ENCODE measurements at regions not wholly inside any gene's neighbourhood (a gene's known extent, or its start where the extent isn't known, plus 50 kb on each side); places are given as distances from the start of the nearest gene placed in this dataset.

DNA sequence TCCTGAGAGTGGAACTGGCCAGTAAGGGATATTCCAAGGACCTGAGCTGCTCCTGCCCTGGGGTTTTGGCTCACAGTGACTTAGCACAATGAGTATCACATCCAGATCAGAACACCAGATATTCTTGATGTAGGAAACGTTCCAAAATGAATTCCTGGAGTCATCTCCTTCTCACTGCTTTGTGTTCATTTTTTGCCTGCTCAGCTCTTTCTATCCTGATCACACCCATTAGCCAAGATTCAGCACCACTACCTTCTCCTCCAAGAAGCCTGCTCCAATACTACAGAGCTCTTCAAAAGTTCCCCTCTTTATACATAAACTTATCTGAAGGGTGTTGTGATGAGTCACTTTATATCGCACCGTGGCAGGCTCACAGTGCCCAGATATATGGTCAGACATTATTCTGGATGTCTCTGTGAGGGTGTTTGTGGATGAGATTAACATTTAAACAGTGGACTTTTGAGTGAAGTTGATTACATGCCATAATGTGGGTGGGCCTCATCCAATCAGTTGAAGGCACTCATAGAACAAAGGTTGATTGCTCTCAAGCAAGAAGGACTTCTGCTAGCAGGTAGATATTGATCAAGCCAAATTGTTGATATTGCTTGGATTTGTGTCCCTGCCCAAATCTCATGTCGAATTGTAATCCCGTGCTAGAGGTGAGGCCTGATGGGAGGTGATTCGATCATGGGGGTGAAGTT lies 1155.2 kb upstream of the AUTS2 start:
- Histone ChIP-seq H3K9me3 (no peaks in the 10 kb centered on the region), H3K36me3 (no peaks in the 10 kb centered on the region), H3K27me3 (no peaks in the 10 kb centered on the region), H3K4me3 (no peak overlapping the region), H3K4me1 (no peaks in the 10 kb centered on the region), H3K27ac (no peak overlapping the region)
- TF ChIP-seq, protein P1, sequence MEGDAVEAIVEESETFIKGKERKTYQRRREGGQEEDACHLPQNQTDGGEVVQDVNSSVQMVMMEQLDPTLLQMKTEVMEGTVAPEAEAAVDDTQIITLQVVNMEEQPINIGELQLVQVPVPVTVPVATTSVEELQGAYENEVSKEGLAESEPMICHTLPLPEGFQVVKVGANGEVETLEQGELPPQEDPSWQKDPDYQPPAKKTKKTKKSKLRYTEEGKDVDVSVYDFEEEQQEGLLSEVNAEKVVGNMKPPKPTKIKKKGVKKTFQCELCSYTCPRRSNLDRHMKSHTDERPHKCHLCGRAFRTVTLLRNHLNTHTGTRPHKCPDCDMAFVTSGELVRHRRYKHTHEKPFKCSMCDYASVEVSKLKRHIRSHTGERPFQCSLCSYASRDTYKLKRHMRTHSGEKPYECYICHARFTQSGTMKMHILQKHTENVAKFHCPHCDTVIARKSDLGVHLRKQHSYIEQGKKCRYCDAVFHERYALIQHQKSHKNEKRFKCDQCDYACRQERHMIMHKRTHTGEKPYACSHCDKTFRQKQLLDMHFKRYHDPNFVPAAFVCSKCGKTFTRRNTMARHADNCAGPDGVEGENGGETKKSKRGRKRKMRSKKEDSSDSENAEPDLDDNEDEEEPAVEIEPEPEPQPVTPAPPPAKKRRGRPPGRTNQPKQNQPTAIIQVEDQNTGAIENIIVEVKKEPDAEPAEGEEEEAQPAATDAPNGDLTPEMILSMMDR (IDR thresholded peaks at IDR 0.05) = no peak
- DNase-seq (ENCODE audit: low spot score) = no peak

DNA sequence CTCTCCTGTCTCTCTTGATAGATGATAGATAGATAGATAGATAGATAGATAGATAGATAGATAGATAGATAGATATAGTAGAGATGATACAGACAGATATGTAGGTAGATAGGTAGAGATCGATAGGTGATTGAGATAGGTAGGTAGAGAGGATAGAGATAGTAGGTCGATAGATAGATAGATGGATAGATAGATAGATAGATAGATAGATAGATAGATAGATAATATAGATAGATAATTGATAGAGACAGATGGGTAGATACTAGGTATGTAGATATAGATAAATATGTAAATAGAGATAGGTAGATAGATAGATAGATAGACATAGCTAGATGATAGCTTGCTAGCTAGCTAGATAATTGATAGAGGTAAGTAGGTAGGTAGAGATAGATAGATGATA lies 1154.2 kb upstream of the AUTS2 start:
- Histone ChIP-seq H3K36me3 (no peaks in the 10 kb centered on the region), H3K4me1 (no peaks in the 10 kb centered on the region), H3K27ac (no peak overlapping the region), H3K9me3 (no peaks in the 10 kb centered on the region), H3K27me3 (no peaks in the 10 kb centered on the region), H3K4me3 (no peak overlapping the region)
- DNase-seq (ENCODE audit: low spot score) = no peak
- TF ChIP-seq, protein P1 (IDR thresholded peaks at IDR 0.05) = no peak

DNA sequence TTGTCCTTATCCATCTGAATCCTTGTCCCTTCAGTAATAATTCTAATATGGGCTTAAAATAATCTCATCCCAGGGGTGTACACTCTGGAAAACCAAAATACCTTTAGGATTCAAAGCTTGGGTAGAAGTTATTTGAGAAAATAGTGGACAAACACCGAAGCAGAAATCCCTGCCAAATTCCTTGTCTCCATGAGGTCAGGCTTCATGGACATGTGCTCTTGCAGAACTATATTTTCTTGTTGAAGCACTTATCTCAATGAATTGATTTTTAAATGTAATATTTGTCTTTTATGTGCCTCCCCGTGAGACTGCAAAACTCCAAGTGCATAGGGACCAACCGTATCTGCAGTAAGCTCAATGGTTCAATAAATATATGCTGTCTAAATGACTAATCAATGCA lies 1153.3 kb upstream of the AUTS2 start:
- Histone ChIP-seq H3K27me3 (no peaks in the 10 kb centered on the region), H3K4me1 (no peaks in the 10 kb centered on the region), H3K27ac (no peak overlapping the region), H3K36me3 (no peaks in the 10 kb centered on the region), H3K9me3 (no peaks in the 10 kb centered on the region), H3K4me3 (no peak overlapping the region)
- TF ChIP-seq, protein P1 (IDR thresholded peaks at IDR 0.05) = no peak
- DNase-seq (ENCODE audit: low spot score) = no peak

DNA sequence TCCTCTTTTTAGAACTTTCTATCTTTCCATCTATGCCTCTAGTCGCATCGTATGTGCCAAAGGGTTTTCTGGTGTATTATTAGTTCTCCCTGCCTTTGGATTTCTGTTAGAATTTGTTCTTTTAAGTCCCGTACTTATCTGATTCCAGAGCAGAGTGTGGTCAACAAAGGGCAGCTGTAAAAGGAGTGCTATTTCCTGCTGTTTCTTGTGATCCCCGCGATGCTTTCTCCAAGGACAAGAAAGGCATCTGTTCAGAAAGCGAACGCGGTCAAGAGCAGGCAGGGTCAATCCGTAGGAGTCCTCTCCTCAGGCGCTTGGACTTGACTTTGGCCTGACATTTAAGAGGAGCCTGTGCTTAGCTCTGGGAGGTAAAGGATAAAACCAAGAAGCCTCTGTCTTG lies 1152.1 kb upstream of the AUTS2 start:
- H3K4me1 ChIP-seq = no peaks in the 10 kb centered on the region
- no peak overlapping the region for H3K27ac ChIP-seq
- H3K27me3 ChIP-seq = no peaks in the 10 kb centered on the region
- DNase-seq (ENCODE audit: low spot score) = no peak
- H3K4me3 ChIP-seq = no peak overlapping the region
- H3K9me3 ChIP-seq = no peaks in the 10 kb centered on the region
- TF ChIP-seq, protein P1 (IDR thresholded peaks at IDR 0.05) = no peak
- H3K36me3 ChIP-seq = no peaks in the 10 kb centered on the region

DNA sequence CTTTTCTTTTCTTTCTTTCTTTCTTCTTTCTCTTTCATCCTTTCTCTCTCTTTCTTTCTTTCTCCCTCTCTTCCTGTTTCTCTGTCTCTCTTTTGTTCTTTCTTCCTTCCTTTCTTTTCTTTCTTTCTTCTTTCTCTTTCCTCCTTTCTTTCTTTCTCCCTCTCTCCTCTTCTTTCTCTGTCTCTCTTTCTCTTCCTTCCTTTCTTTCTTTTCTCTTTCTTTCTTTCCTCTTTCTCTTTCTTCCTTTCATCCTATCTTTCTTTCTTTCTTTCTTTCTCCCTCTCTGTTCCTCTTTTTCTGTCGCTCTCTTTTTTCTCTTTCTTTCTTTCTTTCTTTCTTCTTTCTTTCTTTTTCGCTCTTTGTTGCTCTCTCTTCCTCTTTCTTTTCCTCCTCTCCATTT lies 1149.2 kb upstream of the AUTS2 start:
- H3K4me3 ChIP-seq = no peak overlapping the region
- no peaks in the 10 kb centered on the region for H3K4me1 ChIP-seq
- no peak for DNase-seq (ENCODE audit: low spot score)
- H3K9me3 ChIP-seq = no peaks in the 10 kb centered on the region
- H3K27me3 ChIP-seq = no peaks in the 10 kb centered on the region
- no peak overlapping the region for H3K27ac ChIP-seq
- H3K36me3 ChIP-seq = no peaks in the 10 kb centered on the region
- TF ChIP-seq, protein P1 (IDR thresholded peaks at IDR 0.05) = no peak

DNA sequence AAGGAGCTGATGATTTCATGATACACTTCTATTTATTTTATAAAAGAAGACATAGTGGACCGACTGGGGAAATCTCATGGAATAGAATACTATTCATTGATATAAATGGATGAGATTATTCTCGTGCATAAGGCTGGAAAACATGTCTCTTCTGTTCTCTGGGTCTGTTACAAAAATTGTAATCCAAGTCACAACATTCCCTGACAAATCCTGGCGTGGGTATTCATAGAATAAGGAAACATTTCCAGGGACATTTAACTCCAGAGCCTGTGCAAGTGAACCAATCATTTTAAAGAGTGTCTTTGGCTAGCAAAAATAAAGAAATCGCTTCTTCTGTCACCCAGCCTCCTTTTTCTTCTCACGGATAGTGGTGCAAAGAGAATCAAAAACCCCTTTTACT lies 1148.5 kb upstream of the AUTS2 start:
- no peak overlapping the region for H3K4me3 ChIP-seq
- no peak for DNase-seq (ENCODE audit: low spot score)
- H3K4me1 ChIP-seq = no peaks in the 10 kb centered on the region
- H3K27me3 ChIP-seq = no peaks in the 10 kb centered on the region
- TF ChIP-seq, protein P1 (IDR thresholded peaks at IDR 0.05) = no peak
- no peak overlapping the region for H3K27ac ChIP-seq
- no peaks in the 10 kb centered on the region for H3K36me3 ChIP-seq
- no peaks in the 10 kb centered on the region for H3K9me3 ChIP-seq
